Fibroblast of villous mesenchyme (primary cell): ENCODE measurements at regions not wholly inside any gene's neighbourhood (a gene's known extent, or its start where the extent isn't known, plus 50 kb on each side); places are given as distances from the start of the nearest gene placed in this dataset.
"Not testable (repeated sequence)": the region's sequence is repeated elsewhere in the genome, so short reads cannot be mapped to it uniquely, and the experiment has no call there.

Experiments
- DNase-seq: peaks from one replicate; pipeline ENCODE4 v3.0.0-alpha.2; 2010; ENCODE audit warnings: low read depth
- H3K4me3 ChIP-seq: 2 replicates; pipeline ENCODE4 v1.5.1; 2011; ENCODE audit warnings: low read depth, mild to moderate bottlenecking, low read length
- CTCF ChIP-seq: IDR thresholded peaks from 2 replicates; pipeline ENCODE4 v1.5.1; 2012; ENCODE audit warnings: low read depth, mild to moderate bottlenecking, low read length; ENCODE audit not compliant: insufficient read depth

GRCh38 chr5:84706678-84707641 lies 322.3 kb upstream of the EDIL3 start:
- no peak for DNase-seq
- TF ChIP-seq CTCF, result no peak
- no peak overlapping the region for H3K4me3 ChIP-seq

- H3K4me3 ChIP-seq, DNase-seq: not testable (repeated sequence)
Measured at GRCh38 chr5:84700545-84700944, 315.9 kb upstream of the EDIL3 start.

GRCh38 chr5:84696651-84697050 lies 312.0 kb upstream of the EDIL3 start:
- H3K4me3 ChIP-seq, result no peak overlapping the region
- DNase-seq, result no peak
- no peak for TF ChIP-seq CTCF

- H3K4me3 ChIP-seq, result no peak overlapping the region
- TF ChIP-seq CTCF, result no peak
- DNase-seq, result no peak
Measured at GRCh38 chr5:84695330-84695729, 310.6 kb upstream of the EDIL3 start.

- DNase-seq, result no peak
- TF ChIP-seq CTCF, result no peak
- no peak overlapping the region for H3K4me3 ChIP-seq
Measured at GRCh38 chr5:84693256-84693655, 308.6 kb upstream of the EDIL3 start.

GRCh38 chr5:84688566-84688965 lies 303.9 kb upstream of the EDIL3 start:
- no peak for TF ChIP-seq CTCF

GRCh38 chr5:84685121-84685894 lies 300.6 kb upstream of the EDIL3 start:
- no peak for TF ChIP-seq CTCF
- H3K4me3 ChIP-seq, result no peak overlapping the region
- no peak for DNase-seq

More at GRCh38 chr5:84688566-84688965, 303.9 kb upstream of the EDIL3 start:
- H3K4me3 ChIP-seq, result no peak overlapping the region
- DNase-seq, result peak; percentile 25
